ENCODE measurements at regions not wholly inside any gene's neighbourhood (a gene's known extent, or its start where the extent isn't known, plus 50 kb on each side); places are given as distances from the start of the nearest gene placed in this dataset.
"Not testable (repeated sequence)": the region's sequence is repeated elsewhere in the genome, so short reads cannot be mapped to it uniquely, and the experiment has no call there.

DNA sequence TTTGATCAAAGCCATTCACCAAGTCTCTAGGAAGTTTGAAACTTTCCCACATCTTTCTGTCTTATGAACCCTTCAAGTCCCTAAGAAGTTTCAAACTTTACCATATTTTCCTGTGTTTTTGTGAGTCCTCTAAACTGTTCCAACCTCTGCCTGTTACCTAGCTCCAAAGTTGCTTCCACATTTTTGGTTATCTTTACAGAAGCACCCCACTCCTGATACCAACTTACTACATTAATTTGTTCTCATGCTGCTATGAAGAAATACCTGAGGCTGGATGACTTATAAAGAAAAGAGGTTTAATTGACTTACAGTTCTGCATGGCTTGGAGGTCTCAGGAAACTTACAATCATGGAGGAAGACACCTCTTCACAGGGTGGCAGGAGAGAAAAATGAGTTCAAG is 961.6 kb downstream of the LTN1 start:
- not testable (repeated sequence) for TF ChIP-seq CTCF (IDR thresholded peaks at IDR 0.05); EZH2 (IDR thresholded peaks at IDR 0.05; ENCODE audit: borderline replicate concordance, insufficient read depth, low read depth, low read length, poor library complexity, severe bottlenecking)
